ENCODE measurements at regions not wholly inside any gene's neighbourhood (a gene's known extent, or its start where the extent isn't known, plus 50 kb on each side); places are given as distances from the start of the nearest gene placed in this dataset.
A peak's percentile ranks its signal among the peaks of the same experiment; 100 is the strongest.

DNA sequence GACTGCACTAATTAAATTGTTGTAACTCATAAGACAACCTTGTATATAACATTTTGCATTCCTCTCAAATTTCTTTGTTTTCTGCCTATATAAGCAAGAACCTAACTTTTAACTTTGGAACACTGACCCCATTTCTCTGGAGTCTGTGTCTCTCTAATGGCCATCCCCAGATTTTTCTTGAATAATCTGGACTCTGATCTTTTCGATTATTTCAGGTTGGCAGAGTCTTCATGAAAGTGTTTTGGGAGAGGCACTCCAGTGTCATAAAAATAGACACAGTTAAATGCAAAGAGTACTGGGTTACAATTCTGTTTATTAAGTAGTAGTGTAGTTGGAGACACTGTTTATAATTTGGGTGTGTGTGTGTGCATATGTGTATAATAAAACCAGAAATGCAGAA is 1467.7 kb upstream of the CELF4 start:
- H3K9me3 Mint-ChIP-seq = no peaks in the 10 kb centered on the region
- no peak for ATAC-seq

GRCh38 chr18:39031647-39032046 is 1466.0 kb upstream of the CELF4 start:
- ATAC-seq (no peak), DNase-seq (no peak)
- Mint-ChIP-seq H3K27me3 (no peaks in the 10 kb centered on the region), H3K9me3 (no peaks in the 10 kb centered on the region), H3K27ac (no peak overlapping the region), H3K4me3 (no peak overlapping the region), H3K4me1 (no peaks in the 10 kb centered on the region)

More for the DNA sequence above, 1467.7 kb upstream of the CELF4 start:
- no peak overlapping the region for H3K4me3 Mint-ChIP-seq
- no peak for DNase-seq
- H3K27ac Mint-ChIP-seq = no peak overlapping the region
- no peaks in the 10 kb centered on the region for H3K27me3 Mint-ChIP-seq
- H3K4me1 Mint-ChIP-seq = no peaks in the 10 kb centered on the region

DNA sequence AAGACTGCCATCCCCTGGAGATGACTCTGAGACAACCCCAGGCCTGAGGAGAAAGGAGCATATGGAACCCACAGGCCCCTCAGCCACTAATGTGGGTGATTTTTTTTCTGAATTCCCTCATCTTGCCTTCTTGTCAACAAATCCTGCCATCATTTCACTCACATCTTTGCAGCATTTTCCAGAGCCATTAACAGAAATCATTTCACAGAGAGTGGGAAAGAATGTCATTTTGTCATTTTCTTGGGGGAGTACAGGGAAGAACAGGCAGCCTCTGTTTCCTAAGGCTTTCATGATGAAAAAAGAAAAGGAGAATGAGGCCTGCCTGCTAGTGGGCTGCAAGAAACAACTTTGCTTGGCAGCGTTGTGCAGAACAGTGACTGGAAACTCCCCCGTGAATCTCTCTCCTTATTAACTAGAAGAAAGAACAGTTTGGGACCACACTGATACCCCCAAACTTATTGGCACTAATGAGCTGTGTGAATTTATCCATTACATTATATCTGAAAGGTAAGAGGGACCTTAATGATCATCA is 1464.6 kb upstream of the CELF4 start:
- no peaks in the 10 kb centered on the region for H3K27me3 Mint-ChIP-seq
- no peak for ATAC-seq
- H3K27ac Mint-ChIP-seq = peak overlapping the region in 1 of 2 donors; percentile 34
- H3K4me1 Mint-ChIP-seq = no peaks in the 10 kb centered on the region
- no peaks in the 10 kb centered on the region for H3K9me3 Mint-ChIP-seq
- no peak overlapping the region for H3K4me3 Mint-ChIP-seq
- no peak for DNase-seq

- ATAC-seq = no peak
- H3K27me3 Mint-ChIP-seq = no peaks in the 10 kb centered on the region
- no peak overlapping the region for H3K27ac Mint-ChIP-seq
- no peaks in the 10 kb centered on the region for H3K9me3 Mint-ChIP-seq
- H3K4me1 Mint-ChIP-seq = no peaks in the 10 kb centered on the region
- DNase-seq = no peak
- H3K4me3 Mint-ChIP-seq = no peak overlapping the region
Measured at GRCh38 chr18:39025531-39025930, 1459.9 kb upstream of the CELF4 start.

GRCh38 chr18:39019989-39020388 is 1454.4 kb upstream of the CELF4 start:
- Mint-ChIP-seq H3K4me1 (no peaks in the 10 kb centered on the region), H3K27ac (no peak overlapping the region), H3K9me3 (peaks cover 0 to 8% of the 10 kb centered on the region in 2 donors), H3K4me3 (no peak overlapping the region), H3K27me3 (no peaks in the 10 kb centered on the region)
- ATAC-seq (no peak), DNase-seq (no peak)

- Mint-ChIP-seq H3K4me1 (no peaks in the 10 kb centered on the region), H3K4me3 (no peak overlapping the region), H3K9me3 (no peaks in the 10 kb centered on the region), H3K27me3 (no peaks in the 10 kb centered on the region), H3K27ac (no peak overlapping the region)
- no peak for ATAC-seq
- no peak for DNase-seq
Measured at GRCh38 chr18:39007031-39007902, 1441.7 kb upstream of the CELF4 start.

DNA sequence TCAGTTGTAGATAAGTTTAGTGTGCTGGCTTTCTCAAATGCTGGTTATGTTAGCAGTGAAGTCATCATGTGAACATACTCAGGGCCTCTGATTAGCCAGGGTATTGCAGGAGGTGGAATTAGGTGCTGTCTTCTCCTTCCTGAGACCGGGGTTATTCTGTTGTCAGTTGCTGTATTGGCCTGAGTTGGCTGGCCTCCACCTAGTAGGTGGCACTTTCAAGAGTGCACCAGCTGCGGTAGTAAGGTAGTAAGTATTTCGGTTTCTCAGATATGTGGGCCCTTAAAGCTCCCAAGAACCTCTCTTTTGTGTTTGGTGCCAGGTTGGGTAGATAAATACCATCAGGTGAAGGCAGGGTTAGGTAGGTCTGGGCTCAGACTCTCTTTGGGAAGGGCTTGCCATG is 1430.5 kb upstream of the CELF4 start:
- H3K4me1 Mint-ChIP-seq = no peaks in the 10 kb centered on the region
- no peak overlapping the region for H3K4me3 Mint-ChIP-seq
- DNase-seq (no peak), ATAC-seq (no peak)
- peaks cover 10 to 12% of the 10 kb centered on the region in 2 donors for H3K9me3 Mint-ChIP-seq
- no peak overlapping the region for H3K27ac Mint-ChIP-seq
- H3K27me3 Mint-ChIP-seq = no peaks in the 10 kb centered on the region

DNA sequence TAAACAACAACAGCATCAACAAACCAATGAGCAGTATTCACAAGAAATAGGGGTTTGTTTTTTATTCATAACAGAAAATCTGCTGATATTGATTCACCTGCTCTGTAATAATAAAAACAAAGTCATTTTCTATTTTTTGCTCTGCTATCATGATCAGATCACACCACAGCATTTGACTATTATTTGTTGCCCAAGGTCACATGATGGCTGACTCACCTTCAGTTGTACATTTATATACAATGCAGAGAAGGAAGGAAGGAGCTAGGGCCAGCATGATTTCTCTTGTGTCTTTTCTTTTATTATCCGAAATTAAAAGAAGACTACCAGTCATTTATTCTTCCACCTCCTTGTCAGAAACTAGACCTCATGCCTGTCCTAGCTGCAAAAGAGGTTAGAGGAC is 1427.7 kb upstream of the CELF4 start:
- Mint-ChIP-seq H3K4me1 (no peaks in the 10 kb centered on the region), H3K4me3 (no peak overlapping the region), H3K9me3 (peaks cover 7 to 10% of the 10 kb centered on the region in 2 donors), H3K27ac (no peak overlapping the region), H3K27me3 (no peaks in the 10 kb centered on the region)
- ATAC-seq (no peak), DNase-seq (no peak)

DNA sequence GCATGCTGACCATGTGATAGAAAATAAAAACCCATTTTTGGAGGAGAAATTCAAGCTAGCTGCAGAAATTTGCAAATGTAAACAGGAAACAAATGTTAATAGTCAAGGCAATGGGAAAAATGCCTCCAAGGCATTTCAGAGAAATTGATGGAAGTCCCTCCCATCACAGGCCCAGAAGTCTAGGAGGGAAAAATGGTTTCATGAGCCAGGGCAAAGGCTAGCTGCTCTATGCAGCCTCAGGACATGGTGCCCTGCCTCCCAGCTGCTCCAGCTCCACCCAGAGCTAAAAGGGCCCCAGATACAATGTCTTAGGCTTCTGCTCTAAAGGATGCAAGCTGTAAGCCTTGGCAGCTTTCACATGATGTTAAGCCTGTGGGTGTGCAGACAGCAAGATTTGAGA is 1419.4 kb upstream of the CELF4 start:
- Mint-ChIP-seq H3K27ac (no peak overlapping the region), H3K9me3 (peaks cover 4 to 27% of the 10 kb centered on the region in 2 donors), H3K4me1 (no peaks in the 10 kb centered on the region), H3K4me3 (no peak overlapping the region), H3K27me3 (no peaks in the 10 kb centered on the region)
- no peak for DNase-seq
- ATAC-seq = no peak

DNA sequence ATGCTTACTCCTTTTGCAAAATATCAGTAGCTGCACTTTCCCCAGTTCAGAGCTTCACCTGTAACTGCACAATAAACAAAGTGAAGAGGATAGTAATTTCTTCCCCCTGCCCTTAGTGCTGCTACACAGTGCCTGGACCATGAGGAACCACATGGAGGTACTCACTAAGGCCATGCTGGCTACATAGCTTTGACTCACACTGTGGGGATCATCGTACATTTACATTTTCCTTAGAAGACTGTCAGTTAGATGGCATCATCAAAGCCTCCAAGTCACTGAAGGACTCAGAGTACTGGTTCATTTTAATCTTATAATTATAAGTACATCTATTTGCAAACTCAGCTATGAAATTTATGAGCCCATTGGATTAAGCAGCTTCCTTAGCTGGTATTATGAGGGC is 1416.5 kb upstream of the CELF4 start:
- H3K4me1 Mint-ChIP-seq = no peaks in the 10 kb centered on the region
- no peaks in the 10 kb centered on the region for H3K27me3 Mint-ChIP-seq
- no peak overlapping the region for H3K4me3 Mint-ChIP-seq
- peaks cover 4 to 23% of the 10 kb centered on the region in 2 donors for H3K9me3 Mint-ChIP-seq
- ATAC-seq (no peak), DNase-seq (no peak)
- no peak overlapping the region for H3K27ac Mint-ChIP-seq

GRCh38 chr18:38981389-38981788 is 1415.8 kb upstream of the CELF4 start:
- peaks cover 4 to 17% of the 10 kb centered on the region in 2 donors for H3K9me3 Mint-ChIP-seq
- DNase-seq (no peak), ATAC-seq (no peak)
- no peaks in the 10 kb centered on the region for H3K27me3 Mint-ChIP-seq
- H3K27ac Mint-ChIP-seq = no peak overlapping the region
- no peak overlapping the region for H3K4me3 Mint-ChIP-seq
- no peaks in the 10 kb centered on the region for H3K4me1 Mint-ChIP-seq

GRCh38 chr18:38980420-38980819 is 1414.8 kb upstream of the CELF4 start:
- Mint-ChIP-seq H3K9me3 (peaks cover 4 to 7% of the 10 kb centered on the region in 2 donors), H3K27me3 (no peaks in the 10 kb centered on the region), H3K4me3 (no peak overlapping the region), H3K4me1 (no peaks in the 10 kb centered on the region), H3K27ac (no peak overlapping the region)
- no peak for ATAC-seq
- no peak for DNase-seq

DNA sequence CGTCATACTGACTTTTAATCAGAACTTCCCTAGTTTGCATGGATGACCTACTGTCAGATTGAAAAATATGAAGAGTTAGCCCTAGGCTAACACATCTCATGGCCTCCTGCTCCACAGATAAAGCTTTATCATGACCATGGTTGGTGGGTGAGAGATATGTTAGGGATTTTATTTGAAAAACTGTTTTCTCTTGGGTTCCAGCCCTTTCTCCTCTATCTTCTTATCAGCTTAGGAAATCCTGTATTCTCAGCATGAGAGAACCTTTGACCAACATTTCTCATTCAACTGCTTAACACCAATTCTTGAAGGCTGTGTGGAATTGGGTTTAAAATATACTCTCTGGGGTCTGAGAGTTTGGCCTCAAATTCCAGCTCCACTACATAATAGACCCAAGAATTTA is 1407.0 kb upstream of the CELF4 start:
- H3K27me3 Mint-ChIP-seq = no peaks in the 10 kb centered on the region
- no peak for ATAC-seq

GRCh38 chr18:38971881-38972280 is 1406.3 kb upstream of the CELF4 start:
- Mint-ChIP-seq H3K4me1 (no peaks in the 10 kb centered on the region), H3K4me3 (no peak overlapping the region), H3K9me3 (no peaks in the 10 kb centered on the region), H3K27me3 (no peaks in the 10 kb centered on the region), H3K27ac (no peak overlapping the region)
- DNase-seq (no peak), ATAC-seq (no peak)

More for the DNA sequence above, 1407.0 kb upstream of the CELF4 start:
- Mint-ChIP-seq H3K9me3 (no peaks in the 10 kb centered on the region), H3K4me3 (no peak overlapping the region), H3K4me1 (no peaks in the 10 kb centered on the region), H3K27ac (no peak overlapping the region)
- DNase-seq = no peak

DNA sequence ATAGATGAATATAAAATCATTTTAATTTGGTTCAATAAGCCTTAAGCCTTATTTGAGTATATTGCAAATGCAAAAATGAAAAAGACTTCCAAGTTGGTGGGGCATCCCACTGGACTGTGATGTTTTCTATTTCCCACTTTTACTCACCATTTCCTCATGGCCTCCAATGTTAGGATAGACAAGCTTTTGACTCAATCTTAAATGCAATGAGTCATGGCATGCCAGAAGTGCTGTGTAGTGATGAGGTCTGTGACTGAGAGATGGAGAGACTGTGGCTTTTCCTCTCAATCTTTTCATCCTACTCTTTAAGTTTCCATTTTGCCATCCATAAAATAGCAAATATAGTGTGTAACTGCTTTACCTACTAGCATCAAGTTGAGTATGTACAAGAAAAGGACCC is 1401.2 kb upstream of the CELF4 start:
- Mint-ChIP-seq H3K9me3 (no peaks in the 10 kb centered on the region), H3K4me1 (no peaks in the 10 kb centered on the region), H3K27me3 (peaks cover 10% of the 10 kb centered on the region), H3K27ac (no peak overlapping the region), H3K4me3 (no peak overlapping the region)
- no peak for DNase-seq
- ATAC-seq = no peak

- DNase-seq (no peak), ATAC-seq (no peak)
- H3K9me3 Mint-ChIP-seq = no peaks in the 10 kb centered on the region
- H3K4me3 Mint-ChIP-seq = no peak overlapping the region
- no peaks in the 10 kb centered on the region for H3K4me1 Mint-ChIP-seq
- no peak overlapping the region for H3K27ac Mint-ChIP-seq
- peaks cover 10% of the 10 kb centered on the region for H3K27me3 Mint-ChIP-seq
Measured at GRCh38 chr18:38963943-38964660, 1398.5 kb upstream of the CELF4 start.
